HL-60 (cell line): ENCODE measurements at regions not wholly inside any gene's neighbourhood (a gene's known extent, or its start where the extent isn't known, plus 50 kb on each side); places are given as distances from the start of the nearest gene placed in this dataset.

Experiments
- DNase-seq, 2 experiments: peaks; one replicate each; pipeline ENCODE4 v3.0.0-alpha.2; 2010 to 2020; ENCODE audit warnings: low read depth in 1 of 2, low spot score in 1 of 2
- H3K27ac ChIP-seq: fragments of 250-450 bp; sonication (Bioruptor Pico); replicated peaks from 2 replicates; pipeline ENCODE4 v1.5.1; 2020; ENCODE audit warnings: mild to moderate bottlenecking, moderate library complexity
- H3K27me3 ChIP-seq: fragments of 250-450 bp; sonication (Bioruptor Pico); 2 replicates; pipeline ENCODE4 v1.5.1; 2021; ENCODE audit warnings: mild to moderate bottlenecking, moderate library complexity; ENCODE audit not compliant: insufficient read depth, poor library complexity, severe bottlenecking
- H3K4me3 ChIP-seq: replicated peaks from 2 replicates; pipeline ENCODE4 v1.5.1; 2011; ENCODE audit warnings: mild to moderate bottlenecking, control low read depth, low read length; ENCODE audit not compliant: insufficient read depth
- CTCF ChIP-seq: IDR thresholded peaks from one replicate; pipeline ENCODE4 v1.5.1; 2011; ENCODE audit warnings: low read length, control low read depth, inconsistent platforms; ENCODE audit not compliant: insufficient read depth
- GABPA ChIP-seq: IDR thresholded peaks from 2 replicates; pipeline ENCODE4 v1.6.1; 2012; ENCODE audit warnings: low read depth
- POLR2AphosphoS5 ChIP-seq: IDR thresholded peaks from 2 replicates; pipeline ENCODE4 v1.6.1; 2012; ENCODE audit warnings: low read depth
- REST ChIP-seq: IDR thresholded peaks from 2 replicates; pipeline ENCODE4 v1.6.1; 2012; ENCODE audit warnings: low read depth; ENCODE audit not compliant: insufficient replicate concordance
- SPI1 ChIP-seq: IDR thresholded peaks from 2 replicates; pipeline ENCODE4 v1.6.1; 2012; ENCODE audit warnings: low read depth, mild to moderate bottlenecking, borderline replicate concordance

GRCh38 chr5:8280711-8281363 lies 411.9 kb downstream of the MTRR start:
- no peaks in the 10 kb centered on the region for H3K27me3 ChIP-seq
- TF ChIP-seq CTCF (no peak), REST (no peak), POLR2AphosphoS5 (no peak), GABPA (no peak), SPI1 (no peak)
- DNase-seq, result no peak
- H3K4me3 ChIP-seq, result no peak overlapping the region
- H3K27ac ChIP-seq, result no peak overlapping the region

- Histone ChIP-seq H3K27ac (no peak overlapping the region), H3K27me3 (no peaks in the 10 kb centered on the region), H3K4me3 (no peak overlapping the region)
- no peak for DNase-seq
- no peak for TF ChIP-seq REST
- TF ChIP-seq POLR2AphosphoS5, result no peak
- no peak for TF ChIP-seq SPI1
- TF ChIP-seq CTCF, result no peak
- TF ChIP-seq GABPA, result no peak
Observed at GRCh38 chr5:8288334-8288733, 419.4 kb downstream of the MTRR start.

GRCh38 chr5:8288897-8289516 lies 420.1 kb downstream of the MTRR start:
- Histone ChIP-seq H3K4me3 (no peak overlapping the region), H3K27me3 (no peaks in the 10 kb centered on the region), H3K27ac (no peak overlapping the region)
- TF ChIP-seq CTCF (no peak), SPI1 (no peak)
- DNase-seq, result no peak

- TF ChIP-seq POLR2AphosphoS5 (no peak), CTCF (no peak), REST (no peak), GABPA (no peak), SPI1 (no peak)
- no peak overlapping the region for H3K4me3 ChIP-seq
- no peak overlapping the region for H3K27ac ChIP-seq
- no peaks in the 10 kb centered on the region for H3K27me3 ChIP-seq
- DNase-seq, result no peak
Observed at GRCh38 chr5:8289779-8290178, 420.8 kb downstream of the MTRR start.
